HG03097 (cell line): ENCODE measurements at regions not wholly inside any gene's neighbourhood (a gene's known extent, or its start where the extent isn't known, plus 50 kb on each side); places are given as distances from the start of the nearest gene placed in this dataset.
"Not testable (repeated sequence)": the region's sequence is repeated elsewhere in the genome, so short reads cannot be mapped to it uniquely, and the experiment has no call there.

Experiments
- ATAC-seq: cut with Tn5 transposase; IDR thresholded peaks from one replicate; pipeline ENCODE4 v1.9.1; 2021; ENCODE audit not compliant: unreplicated experiment, low FRiP score

- ATAC-seq: peak; percentile 90
Observed at GRCh38 chr7:149714081-149714909, 59.1 kb downstream of the ZNF467 start.

DNA sequence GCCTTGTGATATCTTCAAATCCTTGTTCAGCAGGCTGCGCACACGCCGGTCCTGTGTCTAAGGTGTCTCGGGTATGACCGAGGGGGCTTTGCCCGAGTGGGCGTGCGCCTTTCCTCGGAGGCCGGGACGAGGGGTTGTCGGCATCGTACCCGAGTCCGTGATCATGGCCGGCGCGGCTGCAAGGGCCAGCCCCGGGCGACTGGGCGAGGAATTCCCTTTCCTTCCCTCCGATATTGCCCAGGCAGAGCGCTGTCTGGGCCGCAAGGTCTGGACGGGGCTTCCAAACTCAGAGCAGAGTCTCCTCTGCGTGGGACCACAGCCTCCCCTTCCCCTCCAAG is 59.7 kb downstream of the ZNF467 start:
- no peak for ATAC-seq

DNA sequence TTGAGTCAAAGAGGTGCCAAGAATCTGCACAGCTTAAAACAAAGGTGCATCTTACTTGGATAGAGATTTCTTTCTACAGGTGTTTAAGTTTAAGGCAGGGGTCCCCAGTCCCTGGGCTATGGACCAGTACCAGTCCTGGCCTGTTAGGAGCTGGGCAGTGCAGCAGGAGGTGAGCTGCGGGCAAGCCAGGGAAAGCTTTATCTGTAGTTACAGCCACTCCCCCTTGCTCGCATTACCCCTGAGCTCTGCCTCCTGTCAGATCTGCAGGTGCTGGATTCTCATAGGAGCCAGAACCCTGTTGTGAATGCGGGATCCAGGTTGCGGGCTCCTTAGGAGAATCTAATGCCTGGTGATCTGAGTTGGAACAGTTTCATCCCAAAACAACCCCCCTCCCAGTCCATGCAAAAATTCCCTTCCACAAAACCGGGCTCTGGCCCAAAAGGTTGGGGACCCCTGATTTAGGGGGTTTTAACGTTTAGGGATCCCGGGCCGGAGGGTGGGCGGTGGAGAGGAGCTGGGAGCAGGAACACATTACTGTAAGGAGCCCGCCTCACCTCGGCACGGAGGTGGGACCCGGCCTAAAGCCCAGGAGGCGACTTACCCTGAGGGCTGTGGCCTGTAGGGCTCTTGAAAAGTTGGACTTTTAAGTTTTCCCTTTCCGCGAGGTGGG is 60.2 kb downstream of the ZNF467 start:
- ATAC-seq: no peak

DNA sequence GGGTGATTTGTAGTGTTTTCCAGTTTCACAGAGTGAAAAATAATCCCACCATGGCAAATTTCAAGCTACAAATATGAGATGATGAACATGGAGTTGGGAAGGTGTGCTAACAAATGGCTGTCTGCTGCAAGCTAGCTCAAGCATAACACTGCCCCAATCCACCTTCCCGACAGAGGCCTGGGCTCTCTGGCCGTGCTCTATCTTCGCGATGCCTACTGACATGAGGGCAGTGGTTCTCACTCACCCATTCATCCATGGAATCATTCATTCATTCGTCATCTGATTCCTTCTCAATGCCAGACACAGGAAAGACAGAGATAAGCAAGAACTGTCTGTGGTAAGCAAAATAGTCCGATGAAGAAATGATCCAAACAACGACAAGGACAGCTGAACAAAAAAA is 65.4 kb downstream of the ZNF467 start:
- no peak for ATAC-seq

- no peak for ATAC-seq
Observed at GRCh38 chr7:149707448-149707886, 65.9 kb downstream of the ZNF467 start.

- ATAC-seq: no peak
Observed at GRCh38 chr7:149706398-149706797, 67.0 kb downstream of the ZNF467 start.

- no peak for ATAC-seq
Observed at GRCh38 chr7:149704507-149704906, 68.9 kb downstream of the ZNF467 start.

- ATAC-seq: no peak
Observed at GRCh38 chr7:149703044-149703650, 70.2 kb downstream of the ZNF467 start.

DNA sequence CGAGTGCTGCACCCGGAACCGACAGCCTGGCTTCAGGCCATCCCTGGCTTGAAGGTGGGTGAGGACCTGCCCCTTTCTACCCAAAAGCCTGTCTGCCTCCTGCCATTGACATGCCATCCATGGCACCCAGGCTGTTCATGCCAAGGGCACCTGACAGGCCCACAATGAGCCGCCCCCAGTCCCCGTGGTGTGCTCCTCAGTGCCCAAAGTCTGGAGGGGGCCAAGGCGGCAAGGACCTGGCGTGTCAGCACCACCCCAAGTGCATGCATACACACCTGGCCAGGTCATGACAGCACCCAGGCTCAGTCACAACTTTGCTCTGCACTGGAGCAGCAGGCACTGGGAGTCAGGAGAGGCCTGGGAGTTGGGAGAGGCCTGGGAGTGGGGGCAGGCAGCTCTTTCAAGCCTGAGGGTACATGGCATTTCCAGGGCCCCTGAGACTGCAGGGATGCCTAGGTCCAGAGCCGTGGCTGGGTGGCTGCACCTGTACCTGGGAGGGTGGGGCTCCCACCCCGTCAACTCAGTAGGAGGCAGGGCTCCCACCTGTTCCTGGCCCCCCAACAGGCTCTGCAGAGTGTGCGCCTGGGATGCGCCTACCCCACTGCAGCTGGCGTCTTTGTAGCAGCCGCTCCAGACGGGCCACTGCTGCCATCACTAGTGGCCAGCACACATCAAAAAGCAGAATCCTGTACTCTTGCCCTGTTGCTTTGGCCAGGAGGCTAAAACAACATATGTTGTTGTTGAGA is 71.7 kb downstream of the ZNF467 start:
- no peak for ATAC-seq

GRCh38 chr7:149697767-149698166 is 75.6 kb downstream of the ZNF467 start:
- not testable (repeated sequence) for ATAC-seq

GRCh38 chr7:149696280-149696679 is 77.1 kb downstream of the ZNF467 start:
- no peak for ATAC-seq

DNA sequence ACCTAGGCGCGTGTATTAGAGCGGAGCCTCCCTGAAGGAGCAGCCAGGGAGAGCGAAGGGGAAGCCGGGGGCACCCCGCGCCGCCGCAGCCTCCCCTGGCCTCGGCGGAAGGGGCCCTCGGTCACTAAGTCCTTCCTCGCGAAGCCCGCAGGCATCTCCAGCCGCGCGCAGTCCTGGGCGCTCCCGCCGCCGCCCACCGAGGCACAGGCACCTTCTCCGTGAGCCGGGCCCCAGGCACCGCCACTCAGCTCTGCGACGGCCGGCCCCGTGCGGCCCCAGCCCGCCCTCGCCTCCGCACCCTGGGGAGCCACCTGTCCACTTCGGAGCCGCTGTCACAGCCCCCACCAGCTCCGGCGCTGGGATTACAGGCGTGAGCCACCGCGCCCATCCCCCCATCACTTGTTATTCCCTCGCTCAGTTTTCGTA is 80.8 kb downstream of the ZNF467 start:
- ATAC-seq: no peak

GRCh38 chr7:149692056-149692455 is 81.3 kb downstream of the ZNF467 start:
- no peak for ATAC-seq

DNA sequence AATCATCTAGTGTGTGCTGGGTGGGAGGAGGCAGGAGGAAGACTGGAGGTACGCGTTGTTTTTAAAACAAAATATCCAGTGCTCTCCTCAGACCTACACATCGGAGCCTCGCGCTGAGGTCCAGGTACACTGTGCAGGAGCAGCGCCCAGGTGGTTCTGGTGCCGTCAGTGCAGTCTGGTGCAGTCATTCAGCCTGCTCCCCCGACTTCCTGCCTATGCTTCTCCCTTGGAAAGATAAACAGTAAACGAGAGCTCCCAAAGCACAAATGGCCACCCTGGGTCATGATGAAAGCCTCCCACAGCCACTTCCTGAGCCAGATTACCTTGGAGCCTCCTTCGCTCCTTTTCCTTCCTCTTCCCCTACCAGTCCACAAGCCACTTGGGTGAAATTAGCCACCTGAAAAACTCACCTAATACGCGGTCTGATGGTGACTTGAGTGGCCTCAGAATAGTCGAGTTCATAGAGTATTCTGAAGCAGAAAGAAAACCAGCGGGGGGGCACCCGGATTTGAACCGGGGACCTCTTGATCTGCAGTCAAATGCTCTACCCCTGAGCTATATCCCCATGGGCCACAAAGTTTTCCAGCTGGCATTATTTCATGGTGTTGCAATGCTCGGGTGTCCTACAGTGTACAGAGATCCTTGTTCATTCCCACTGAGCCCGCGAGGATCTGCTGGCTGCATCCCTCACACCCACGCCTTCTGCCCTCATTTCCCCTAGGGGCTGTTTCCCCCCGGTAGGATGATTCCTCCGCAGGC is 82.5 kb downstream of the ZNF467 start:
- no peak for ATAC-seq

DNA sequence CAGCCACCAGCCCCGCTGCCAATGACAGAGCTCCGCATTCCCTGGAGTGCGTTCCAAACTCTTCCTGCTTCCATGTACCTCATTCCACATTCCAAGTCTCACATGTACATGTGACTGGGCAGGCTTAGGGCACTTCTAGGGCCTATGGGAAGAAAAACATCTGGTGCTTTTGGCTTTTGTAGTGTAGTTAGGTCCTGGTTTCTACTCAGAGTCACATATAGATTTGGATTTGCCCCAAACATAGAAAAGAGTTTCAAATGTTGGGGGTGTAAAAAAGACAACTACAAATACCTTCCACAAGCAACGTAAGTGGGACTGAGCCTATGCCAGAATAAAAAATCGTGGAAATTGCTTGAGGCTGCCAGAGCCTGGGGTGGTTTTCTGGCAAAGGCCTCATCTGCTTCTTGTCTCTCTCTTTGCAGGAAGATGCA is 84.1 kb downstream of the ZNF467 start:
- no peak for ATAC-seq

DNA sequence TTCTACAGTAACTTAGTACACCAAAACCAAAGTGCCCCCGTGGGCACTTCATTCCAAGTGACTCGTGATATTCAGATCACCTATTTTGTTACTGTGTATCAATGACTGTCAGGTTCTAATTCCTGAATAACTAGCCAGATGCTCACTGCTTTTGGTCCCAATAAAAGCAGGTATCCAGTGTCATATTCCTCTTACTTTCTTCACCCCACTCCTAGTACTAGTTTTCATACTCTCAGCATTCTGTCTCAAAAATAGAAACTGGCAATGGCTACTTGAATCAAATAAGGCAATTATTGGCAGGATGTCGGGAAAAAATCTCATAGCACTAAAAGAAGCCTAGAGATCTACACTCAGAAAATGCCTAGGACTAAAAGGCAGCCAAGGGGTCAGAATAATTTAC is 84.6 kb downstream of the ZNF467 start:
- ATAC-seq: no peak

GRCh38 chr7:149687820-149688219 is 85.6 kb downstream of the ZNF467 start:
- ATAC-seq: not testable (repeated sequence)

GRCh38 chr7:149686449-149686848 is 86.9 kb downstream of the ZNF467 start:
- ATAC-seq: no peak

DNA sequence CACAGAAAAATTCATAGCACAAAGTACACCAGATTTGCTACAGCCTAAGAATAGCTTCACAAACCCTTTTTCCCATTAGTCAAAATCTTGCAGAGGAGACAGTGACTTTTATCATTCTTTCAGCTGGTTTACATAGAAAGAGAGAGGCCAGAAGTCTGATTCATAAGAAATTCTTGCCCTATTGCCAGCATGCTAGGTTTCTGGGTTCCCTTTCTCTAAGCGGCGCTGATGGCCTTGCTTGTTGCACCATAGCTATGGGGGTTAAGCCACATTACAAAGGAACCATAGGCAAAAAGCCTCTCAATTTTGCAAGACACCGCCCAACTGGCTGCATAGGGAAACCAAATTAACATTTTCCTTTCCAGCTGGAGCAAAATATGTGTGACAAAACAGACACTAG is 87.4 kb downstream of the ZNF467 start:
- no peak for ATAC-seq

GRCh38 chr7:149685455-149685854 is 87.9 kb downstream of the ZNF467 start:
- no peak for ATAC-seq
